ENCODE measurements at regions not wholly inside any gene's neighbourhood (a gene's known extent, or its start where the extent isn't known, plus 50 kb on each side); places are given as distances from the start of the nearest gene placed in this dataset.

DNA sequence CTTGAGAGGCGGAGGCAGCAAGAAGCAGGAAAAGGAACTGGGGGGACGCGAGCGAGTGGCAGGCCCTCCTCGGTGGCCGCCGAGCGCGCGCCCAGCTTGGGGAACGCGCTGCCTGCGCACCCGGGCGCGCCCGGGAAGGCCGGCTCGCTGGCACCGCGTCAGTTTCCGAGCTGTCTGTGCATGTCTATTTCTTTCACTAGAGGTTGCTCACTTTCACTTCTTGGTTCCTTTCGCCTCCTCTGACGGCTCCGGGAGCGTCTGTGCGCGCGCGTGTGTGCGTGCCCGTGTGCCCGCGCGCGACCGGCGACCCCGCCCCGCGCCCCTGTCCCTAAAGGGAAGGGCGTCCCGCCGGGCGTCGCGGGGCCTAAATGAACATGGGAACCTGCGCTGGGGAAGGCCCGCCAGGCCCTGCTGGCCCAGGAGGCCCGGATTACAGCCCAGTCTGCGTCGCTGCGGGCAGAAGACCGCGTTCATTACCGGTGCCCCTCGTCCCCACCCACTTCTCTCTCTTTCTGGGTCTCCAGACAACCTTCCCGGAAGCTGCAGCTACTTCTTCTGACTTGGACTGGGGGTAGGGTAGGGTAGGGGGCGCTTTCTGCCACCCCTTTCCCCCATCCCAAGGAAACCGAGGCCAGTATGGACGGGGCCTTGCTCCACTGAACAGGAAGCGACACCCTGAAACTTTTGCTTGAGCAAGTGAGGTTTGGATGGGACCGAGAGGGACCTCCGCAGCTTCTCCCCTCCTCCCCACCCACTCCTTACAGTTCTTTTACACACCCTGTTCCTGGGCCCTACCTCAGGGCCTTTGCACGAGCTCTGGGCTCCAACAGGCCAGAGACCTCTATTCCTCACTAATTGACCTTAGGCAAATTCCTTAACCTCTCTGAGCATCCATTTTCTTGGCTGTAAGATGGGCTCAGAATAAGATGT, 205.8 kb upstream of the IER5L start:
- TF ChIP-seq, protein P1, sequence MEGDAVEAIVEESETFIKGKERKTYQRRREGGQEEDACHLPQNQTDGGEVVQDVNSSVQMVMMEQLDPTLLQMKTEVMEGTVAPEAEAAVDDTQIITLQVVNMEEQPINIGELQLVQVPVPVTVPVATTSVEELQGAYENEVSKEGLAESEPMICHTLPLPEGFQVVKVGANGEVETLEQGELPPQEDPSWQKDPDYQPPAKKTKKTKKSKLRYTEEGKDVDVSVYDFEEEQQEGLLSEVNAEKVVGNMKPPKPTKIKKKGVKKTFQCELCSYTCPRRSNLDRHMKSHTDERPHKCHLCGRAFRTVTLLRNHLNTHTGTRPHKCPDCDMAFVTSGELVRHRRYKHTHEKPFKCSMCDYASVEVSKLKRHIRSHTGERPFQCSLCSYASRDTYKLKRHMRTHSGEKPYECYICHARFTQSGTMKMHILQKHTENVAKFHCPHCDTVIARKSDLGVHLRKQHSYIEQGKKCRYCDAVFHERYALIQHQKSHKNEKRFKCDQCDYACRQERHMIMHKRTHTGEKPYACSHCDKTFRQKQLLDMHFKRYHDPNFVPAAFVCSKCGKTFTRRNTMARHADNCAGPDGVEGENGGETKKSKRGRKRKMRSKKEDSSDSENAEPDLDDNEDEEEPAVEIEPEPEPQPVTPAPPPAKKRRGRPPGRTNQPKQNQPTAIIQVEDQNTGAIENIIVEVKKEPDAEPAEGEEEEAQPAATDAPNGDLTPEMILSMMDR (IDR thresholded peaks at IDR 0.05) = peak in 2 of 7 experiments; percentile 7 to 24
- TF ChIP-seq POLR2A (IDR thresholded peaks at IDR 0.05) = peak in 2 of 3 donors; percentile 5 to 62

All from body of pancreas (tissue), 4 donors.